ENCODE measurements at regions not wholly inside any gene's neighbourhood (a gene's known extent, or its start where the extent isn't known, plus 50 kb on each side); places are given as distances from the start of the nearest gene placed in this dataset.

DNA sequence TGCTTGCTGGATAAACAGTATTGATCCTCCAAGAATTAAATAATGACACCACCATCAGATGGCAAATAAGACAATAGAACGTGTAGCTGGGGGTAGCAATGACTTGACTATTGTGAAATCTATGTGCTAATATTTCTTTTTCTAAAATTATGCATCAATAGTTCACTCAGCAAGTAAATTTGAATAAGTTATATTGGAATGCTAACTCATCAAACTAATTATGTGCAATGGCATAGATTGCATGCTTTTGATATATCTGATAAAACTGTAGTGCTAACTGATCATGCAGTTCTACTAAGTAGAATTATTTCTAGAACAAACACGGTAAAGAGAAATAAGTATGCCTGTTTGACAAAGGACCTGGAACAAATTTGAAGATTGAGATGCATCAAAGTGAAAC, 474.4 kb downstream of the NOVA1 start:
- DNase-seq, result no peak

DNA sequence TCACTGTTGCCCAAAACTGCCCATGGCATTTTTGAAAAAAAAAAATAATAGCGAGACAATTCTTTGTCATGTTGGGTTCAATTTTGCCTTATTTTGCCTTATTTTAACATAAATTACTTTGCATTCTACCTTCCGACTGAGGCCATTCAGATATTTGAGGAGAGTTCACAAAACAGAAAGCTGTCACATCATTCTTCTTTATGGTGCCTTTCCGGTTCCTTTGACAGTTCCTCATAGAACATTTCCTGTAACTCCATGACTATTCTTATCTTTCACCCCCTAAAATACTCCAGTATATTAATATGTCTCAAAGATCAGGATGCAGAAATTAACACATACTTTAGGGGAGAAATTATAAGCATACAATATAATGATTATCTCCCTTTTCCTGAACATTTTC, 476.7 kb downstream of the NOVA1 start:
- no peak for DNase-seq

DNA sequence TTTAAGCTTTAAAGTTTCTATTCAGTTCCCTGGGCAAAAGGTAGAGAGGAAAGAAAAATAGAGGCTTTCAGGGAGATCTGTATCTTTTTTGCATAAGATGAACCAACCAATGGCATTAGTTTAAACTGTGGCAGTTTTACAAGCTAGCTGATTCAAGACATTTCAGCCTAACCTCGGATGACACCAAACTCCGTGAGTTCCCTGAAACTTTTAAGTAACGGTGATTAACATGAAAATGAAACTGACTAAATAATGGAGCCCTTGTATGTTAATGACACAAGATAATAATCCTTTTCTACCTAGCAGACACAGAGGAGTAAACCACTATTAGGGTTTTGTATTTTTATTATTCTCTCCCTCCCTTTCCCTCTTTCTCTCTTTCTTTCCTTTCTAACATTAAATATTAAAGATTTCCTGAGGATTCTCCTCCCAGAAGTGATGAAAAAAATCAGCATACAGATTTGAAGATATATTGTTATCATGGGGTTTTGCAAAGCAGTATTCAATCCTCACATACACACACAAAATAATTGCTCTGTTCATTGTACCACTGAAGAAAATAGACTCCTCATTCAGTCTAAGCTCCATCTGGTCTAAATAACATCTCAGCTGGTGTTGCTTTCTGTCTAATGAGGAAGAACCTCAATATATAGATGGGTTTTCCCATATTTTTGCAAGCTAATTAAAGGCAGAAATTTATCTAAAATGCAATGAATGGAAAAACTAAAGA, 483.8 kb downstream of the NOVA1 start:
- DNase-seq, result no peak

DNA sequence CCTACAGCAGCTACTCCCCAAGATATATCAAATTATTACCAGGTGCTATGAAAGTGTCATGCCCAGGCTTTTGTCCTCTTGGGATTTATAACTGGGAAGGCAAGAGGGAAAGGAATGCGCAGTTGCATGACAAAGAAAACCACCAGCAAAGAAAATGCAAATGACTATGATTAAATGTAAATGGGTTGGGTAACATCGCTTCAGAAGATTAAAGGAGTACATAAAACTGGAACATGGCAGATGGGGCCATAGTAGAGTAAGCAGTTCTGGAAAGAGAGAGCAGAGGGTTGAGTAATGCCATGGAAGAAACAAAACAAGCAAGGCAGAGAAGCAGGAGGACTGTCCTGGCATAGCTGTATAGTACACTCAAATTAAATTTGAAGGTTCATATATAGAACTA, 493.1 kb downstream of the NOVA1 start:
- DNase-seq, result no peak

DNA sequence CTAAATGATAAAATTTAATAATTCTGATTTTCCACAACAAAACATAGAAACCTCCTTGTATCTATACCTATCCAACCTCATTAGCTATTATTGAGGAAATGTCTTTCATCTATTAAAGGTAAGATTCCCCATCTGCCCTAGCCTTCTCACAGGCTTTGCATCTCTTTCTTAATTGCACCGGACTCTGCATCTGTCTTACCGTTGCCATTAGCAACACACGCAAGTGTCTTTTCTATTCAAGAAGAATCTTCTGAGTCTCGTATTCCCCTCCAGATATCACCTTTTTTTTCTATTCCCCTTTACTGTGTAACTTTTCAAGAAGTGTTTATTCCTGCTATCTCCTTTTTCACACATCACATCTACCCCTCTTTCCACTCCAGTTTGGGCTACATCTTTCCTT, 500.0 kb downstream of the NOVA1 start:
- no peak for DNase-seq

DNA sequence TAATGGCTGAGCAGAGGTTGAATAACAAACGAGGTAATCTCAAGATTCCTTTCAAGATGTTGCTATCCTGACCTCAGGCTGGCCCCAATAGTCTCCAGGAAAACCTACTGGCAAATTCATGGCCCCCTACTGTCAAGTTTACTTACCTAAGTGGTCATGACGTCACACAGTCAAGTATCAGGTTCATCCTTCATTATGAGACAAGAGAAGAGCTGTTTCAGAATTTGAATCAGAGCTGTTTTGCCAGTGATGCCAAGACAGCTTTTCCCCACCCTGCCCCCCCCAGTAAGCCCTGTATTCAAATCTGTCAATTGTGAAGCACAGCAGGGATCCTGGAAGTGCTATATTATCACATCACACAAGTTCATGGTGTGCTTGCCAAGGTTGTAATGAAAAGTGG, 509.6 kb downstream of the NOVA1 start:
- no peak for DNase-seq

DNA sequence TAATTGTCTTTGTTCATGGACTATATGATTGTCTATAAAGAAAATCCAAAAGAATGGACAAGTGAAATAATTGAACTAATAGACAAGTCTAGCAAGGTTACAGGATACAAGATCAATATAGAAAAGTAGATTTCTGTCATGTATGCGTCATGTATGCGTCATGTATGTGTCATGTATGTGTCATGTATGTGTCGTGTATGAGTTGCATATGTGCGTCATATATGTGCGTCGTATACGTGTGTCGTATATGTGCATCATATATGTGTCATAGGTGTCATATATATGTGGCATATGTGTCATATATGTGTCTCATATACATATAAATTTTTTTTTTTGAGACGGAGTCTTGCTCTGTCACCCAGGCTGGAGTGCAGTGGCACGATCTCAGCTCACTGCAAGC, 516.8 kb downstream of the NOVA1 start:
- no peak for DNase-seq

DNA sequence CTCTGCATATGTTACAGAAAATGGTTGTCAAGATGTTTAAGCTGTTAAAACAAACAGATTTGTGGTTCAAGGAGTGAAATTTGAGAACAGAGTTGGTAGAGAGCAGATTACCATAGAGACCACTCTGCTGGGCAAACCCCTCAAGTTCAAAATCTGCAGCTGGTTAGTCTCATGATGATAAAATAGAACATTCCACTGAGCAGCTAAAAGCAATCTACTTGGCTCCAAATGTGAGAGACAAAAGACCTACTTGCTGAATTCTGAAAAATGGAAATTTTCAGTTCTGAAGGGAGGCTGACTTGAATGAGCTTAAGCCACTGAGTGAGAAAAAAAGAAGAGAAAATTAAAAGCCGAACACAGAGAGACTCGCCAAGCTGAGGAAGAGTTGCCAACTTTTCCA, 519.3 kb downstream of the NOVA1 start:
- DNase-seq, result no peak

DNA sequence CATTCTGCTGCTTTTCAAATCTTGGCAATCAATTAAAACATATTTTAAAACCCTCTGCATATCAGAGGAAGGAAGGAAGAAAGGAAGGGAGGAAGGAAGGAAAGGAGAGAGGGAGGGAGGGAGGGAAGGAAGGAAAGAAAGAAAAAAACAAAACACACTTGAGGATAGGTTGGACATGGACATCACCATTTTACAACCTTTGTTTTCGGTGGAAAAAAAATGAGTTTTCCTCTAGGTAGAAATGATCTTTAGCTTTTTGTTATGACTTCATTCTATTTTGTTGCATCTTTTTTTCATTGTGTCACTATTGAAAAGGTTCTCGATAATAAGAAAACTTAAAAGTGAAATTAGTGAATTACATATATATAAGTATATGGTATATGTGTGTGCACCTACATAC, 522.9 kb downstream of the NOVA1 start:
- no peak for DNase-seq

DNA sequence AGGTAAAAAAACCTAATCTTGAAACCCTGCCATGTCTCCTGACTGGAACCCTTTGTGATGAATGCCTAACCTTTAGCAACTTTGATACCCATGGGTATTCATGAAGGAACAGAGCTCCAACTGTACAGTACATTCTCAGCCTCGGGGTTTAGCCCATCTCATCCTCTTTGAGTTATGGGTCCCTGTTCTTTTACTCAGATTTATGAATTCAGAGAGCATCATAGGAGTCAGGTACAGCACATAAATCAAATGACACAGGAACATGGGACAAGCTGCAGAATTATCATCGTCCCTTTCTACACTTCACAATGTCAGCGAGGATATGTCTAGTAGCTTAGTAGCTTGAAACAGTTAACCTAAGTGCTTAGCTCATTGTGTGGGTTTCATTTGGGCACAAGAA, 527.4 kb downstream of the NOVA1 start:
- DNase-seq, result no peak

DNA sequence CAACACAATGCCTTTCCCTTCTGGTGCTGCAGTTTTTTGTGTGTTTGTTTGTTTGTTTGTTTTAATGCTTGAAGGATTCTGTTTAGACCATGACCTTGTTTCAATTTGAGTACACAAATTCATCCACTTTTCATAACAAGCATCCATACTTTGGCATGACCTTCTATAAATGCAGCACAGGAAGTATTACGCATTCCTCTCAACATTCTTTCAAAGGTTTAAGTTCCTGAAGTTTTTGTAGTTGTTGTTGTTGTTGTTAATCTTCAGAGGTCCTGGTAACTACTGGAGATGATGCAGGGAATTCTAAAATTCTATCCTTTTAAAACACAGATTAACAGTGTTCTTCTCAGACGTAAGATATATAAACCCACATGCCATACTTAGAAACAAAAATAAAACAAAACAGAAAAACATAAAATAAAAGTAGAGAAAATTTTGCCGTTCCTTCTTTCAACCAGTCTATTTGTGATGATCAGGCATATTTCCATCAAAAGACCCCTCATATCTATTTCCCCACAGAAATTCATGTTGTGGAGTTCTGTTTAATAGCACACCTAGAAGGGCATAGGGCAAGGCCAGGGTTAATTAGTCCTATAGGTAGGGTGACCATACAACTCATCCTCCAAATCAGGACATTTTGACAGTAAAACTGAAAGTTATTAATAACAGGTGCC, 529.9 kb downstream of the NOVA1 start:
- DNase-seq, result no peak

DNA sequence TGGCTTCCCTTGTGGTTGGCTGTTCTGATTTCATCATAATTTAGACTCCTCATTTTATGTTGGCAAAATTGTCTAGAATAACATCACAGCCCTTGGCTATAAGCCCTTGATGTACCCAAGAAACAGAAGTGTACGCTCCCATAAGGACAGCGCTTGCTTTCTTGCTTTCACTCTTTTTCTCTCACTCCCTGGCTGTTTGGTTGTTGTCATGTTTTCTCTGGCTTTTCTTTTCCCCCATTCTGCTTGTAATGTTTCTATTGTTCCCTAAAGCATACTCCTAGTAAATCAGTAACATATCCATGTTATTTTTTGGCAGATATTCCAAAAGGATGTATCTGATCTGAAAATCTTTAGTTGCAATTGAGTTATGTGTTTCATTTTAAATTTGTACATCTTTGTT, 530.5 kb downstream of the NOVA1 start:
- DNase-seq, result no peak

DNA sequence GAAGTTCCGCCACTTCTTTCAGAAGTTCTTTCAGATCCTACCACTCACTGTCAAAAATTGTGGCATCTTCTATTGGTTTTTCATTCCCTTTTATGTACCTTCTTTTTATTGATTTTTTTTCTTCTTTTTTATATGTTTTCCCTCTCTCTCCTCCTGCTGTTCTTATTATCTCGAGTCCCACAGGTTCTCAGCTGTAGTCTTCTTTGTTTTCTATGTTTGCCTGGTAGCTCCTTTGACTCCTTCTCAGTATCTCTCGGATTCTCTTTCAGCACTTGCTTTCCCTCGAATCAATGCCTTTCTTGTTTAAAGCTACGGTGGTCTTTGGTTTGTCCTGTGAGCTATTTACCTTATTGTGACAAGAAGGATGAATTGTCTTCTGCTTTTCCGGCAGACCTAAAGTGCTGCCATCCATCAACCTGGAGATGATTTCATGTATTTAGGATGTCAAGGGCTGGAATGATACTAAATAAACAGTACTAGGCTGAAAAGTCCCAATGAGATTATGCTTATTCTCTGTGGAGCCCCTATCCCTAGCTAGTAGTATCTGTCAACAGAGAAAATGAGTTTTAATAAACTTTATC, 541.7 kb downstream of the NOVA1 start:
- DNase-seq, result no peak

DNA sequence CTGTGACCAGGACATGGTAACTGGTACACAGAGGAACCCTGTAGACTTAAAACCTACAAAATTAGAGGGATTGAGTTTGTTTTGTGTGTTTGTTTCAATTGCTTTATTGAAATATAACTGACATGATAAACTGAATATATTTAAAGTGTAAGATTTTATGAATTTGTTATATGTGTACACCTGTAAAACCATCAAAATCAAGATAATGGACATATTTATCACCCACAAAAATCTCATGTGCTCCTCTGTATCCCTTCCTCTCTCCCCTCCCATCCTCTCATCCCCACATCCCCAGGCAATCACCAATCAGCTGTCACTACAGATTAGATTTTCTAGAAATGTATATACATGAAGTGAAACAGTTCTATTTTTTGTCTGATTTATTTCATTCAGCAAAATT, 565.5 kb downstream of the NOVA1 start:
- no peak for DNase-seq

DNA sequence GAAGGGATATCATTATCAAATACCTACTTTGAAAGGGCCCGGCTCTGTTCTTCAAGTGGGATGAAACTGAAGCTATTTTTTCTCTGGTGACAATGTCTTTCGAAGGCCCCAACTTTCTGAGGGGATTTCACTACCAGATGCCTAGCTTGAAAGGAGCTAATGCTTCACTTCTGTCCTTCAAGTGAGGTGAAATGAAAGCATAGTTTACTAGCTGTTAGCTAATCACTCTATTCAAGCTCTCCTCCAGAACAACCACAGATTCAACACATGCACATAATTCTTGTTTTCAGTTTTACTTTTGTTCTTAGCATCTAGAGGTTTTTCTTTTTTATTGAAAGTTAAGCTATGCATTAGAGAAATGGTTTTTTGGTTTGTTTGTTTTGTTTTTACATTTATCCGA, 571.4 kb downstream of the NOVA1 start:
- no peak for DNase-seq

DNA sequence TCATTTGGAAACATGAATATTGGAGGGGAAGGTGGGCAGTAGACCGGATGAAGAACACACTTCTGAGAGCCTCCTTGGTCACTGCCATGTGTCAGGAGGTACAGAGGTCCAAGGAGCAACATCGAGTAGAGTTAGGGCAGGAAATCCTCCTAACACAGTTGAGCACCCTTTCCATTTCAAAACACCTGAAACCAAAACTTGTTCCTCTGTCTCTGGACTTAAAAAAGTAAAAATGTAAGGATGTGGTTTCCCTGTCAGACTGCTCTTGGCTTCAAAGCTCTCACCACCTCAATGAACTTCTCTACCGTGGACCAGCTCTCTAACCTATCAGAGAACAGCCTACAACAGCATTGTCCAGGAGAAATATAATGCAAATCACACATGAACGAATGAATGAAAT, 573.9 kb downstream of the NOVA1 start:
- DNase-seq, result no peak

DNA sequence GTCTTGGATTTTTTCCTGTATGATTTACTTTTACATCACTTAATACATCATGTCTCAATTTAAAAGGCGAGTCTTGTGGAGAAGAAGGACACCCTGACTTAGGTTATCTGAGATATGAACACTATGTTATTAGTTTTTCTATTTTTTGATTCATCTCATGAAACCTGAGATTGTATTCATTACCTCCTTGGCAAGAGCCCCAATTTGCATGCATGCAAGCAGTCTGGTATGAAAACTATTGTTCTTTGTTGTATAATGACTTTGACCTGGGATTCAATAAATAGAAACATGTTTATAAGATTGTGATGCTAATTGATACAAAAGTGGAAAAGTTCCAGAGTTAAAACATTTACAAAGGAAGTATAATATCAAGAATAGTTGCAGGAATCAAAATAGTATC, 576.1 kb downstream of the NOVA1 start:
- no peak for DNase-seq

DNA sequence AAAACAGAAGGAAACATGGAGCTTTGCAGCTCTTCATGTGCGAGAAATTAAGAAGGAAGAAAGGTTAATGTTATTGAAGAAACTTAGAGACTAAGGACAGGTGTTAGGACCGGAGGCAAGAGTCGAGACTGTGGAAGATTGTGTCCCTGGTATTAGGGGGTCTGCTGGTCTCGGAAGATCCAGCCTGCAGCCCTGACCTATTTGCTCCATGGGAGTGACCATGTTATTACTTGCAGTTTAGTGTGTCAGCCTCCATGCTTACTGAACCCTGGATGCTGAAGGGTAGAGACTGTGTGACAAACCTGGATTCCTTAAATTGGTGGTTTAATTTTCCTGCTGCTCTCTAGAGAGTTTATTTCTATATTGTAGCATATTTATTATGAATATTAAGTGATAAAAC, 580.6 kb downstream of the NOVA1 start:
- no peak for DNase-seq

DNA sequence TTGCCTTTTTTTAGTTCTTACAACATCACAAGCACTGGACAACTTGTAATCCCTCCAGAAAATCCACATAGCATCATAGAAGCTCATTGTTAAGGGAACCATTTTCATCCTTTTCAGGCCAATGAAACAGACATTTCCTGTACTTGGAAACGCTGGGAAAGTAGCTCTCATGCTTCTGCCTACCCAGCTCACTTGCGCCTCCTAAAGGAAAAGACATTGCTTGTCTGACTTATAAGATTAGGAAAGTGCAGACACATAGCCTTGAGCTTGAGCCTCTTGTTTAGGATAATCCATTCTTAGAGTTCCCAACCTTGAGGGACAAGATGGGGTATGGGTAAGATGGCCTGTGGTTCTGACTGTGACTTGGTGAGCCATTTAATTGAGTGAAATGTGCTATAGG, 589.5 kb downstream of the NOVA1 start:
- no peak for DNase-seq

DNA sequence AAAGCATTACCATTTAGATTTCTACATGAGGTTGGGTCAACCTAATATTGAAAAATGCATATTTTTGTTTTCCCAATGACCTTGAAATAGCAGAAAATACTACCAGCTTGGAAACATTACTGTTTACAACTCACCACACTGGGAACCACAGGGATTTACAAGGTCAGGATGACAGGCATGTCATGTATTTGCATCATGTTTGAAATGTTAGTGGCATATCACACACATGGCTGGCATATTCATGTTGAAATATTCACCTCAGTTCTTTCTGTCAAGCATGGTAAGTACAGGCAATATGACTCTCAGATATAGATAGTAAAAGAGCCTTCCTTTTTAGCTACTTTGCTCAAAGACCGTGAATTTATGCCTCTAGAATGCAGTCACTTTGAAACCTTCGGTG, 593.5 kb downstream of the NOVA1 start:
- no peak for DNase-seq

DNA sequence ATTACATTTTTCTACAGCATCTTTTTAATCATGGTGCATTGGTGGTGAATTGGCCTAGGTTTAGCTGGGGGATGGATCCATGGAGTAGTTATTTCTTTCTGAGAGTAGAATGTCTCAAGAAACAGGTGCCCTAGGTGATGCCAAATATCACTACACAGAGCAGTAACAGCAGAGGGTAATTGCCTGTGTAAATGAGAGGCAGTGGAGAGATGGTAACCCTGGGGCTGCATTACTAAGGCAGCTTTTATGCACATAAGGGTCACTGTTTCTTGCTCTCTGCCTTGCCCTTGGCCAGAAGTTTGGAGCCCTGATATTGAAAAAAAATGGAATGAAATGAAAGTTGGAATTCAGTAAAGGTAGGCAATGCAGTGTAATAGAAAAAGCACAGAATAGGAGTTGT, 604.0 kb downstream of the NOVA1 start:
- no peak for DNase-seq

DNA sequence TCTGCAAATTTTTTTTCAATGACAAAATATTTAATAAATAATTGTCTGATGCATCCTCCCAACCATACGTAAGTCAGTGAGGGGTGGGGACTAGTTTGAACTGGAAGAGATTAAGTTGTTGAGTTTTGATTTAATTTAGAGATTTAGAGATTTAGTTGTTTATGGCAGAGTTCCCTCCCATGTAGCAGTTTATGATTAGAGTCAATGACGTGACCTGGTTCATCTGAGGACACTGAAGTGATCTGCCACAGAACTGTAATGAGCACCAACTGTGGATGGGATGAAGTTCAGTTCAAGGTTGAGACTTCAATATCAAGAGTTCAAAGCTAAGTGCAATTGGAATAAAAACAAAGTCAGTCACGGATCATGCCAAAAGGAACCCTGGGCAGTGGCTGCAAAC, 609.3 kb downstream of the NOVA1 start:
- DNase-seq, result no peak

DNA sequence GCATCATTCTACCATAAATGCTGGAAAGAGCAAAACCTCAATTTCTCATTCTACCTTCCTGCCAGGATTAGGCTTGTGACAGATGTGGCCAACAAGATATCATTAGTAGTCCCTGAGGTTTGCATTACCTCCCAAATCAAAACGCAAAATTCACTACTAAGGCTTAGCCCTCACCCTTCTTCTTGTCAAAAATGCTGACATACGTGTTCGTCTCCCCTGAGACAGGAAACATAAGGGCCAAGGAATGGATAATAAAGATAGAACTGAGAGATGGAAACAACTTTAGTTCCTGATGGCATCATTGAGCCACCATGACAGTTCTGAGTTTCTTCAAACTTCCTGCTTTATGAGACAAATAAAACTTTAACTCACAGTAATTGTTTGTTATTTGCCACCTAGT, 642.1 kb downstream of the NOVA1 start:
- DNase-seq, result no peak

DNA sequence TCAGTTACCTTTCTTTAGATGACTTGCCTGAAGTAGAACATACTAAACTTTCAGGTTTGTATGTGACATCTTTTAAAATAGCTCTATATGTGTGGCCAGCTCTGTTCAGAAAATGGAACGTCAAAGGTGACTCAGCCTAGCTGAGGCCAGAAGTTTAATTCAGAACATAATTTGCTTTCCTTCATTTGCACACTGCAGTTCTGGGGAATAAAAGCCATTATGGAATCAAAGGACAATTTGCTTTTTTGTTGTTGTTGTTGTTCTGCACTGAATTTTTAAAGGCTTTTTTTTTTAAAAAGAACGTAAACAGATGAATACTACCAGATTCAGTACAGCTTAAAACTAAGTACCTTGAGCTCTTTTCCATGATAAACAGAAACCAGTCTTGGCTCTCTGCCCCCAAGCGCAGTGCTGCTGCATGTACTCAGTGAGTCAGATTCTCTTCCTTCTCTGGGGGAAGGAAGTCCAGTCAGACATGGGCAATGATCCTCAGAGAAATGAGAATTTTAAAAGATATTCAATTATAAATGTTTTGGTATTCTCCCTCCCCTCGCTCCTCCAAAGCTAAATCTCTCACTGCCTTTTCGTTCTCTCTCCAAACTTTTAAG, 644.2 kb downstream of the NOVA1 start:
- DNase-seq, result no peak
